SW 1271 (cell line): ENCODE measurements at regions not wholly inside any gene's neighbourhood (a gene's known extent, or its start where the extent isn't known, plus 50 kb on each side); places are given as distances from the start of the nearest gene placed in this dataset.

ENCODE experiments used
- DNase-seq, 2 experiments: peaks; one replicate each; lab custom pipeline; 2025; lab: John Stamatoyannopoulos, UW

GRCh38 chr3:59341459-59341858, 291.6 kb upstream of the CFAP20DC start:
- no peak for DNase-seq

- no peak for DNase-seq
These were observed 290.0 kb upstream of the CFAP20DC start for GRCh38 chr3:59339818-59340217.

GRCh38 chr3:59338934-59339333, 289.1 kb upstream of the CFAP20DC start:
- no peak for DNase-seq

- no peak for DNase-seq
These were observed 285.5 kb upstream of the CFAP20DC start for GRCh38 chr3:59335338-59335737.

GRCh38 chr3:59334585-59334984, 284.8 kb upstream of the CFAP20DC start:
- no peak for DNase-seq

GRCh38 chr3:59327376-59327808, 277.6 kb upstream of the CFAP20DC start:
- DNase-seq: no peak

- DNase-seq: no peak
These were observed 276.6 kb upstream of the CFAP20DC start for GRCh38 chr3:59326246-59327024.

- no peak for DNase-seq
These were observed 272.2 kb upstream of the CFAP20DC start for GRCh38 chr3:59321881-59322540.

GRCh38 chr3:59320080-59320479, 270.3 kb upstream of the CFAP20DC start:
- DNase-seq: no peak

- DNase-seq: no peak
These were observed 269.6 kb upstream of the CFAP20DC start for GRCh38 chr3:59319442-59319841.

GRCh38 chr3:59318881-59319280, 269.1 kb upstream of the CFAP20DC start:
- DNase-seq: no peak

GRCh38 chr3:59317386-59317785, 267.6 kb upstream of the CFAP20DC start:
- DNase-seq: no peak

- no peak for DNase-seq
These were observed 267.0 kb upstream of the CFAP20DC start for GRCh38 chr3:59316688-59317275.

- peak in 1 of 2 experiments; percentile 13 for DNase-seq
These were observed 263.5 kb upstream of the CFAP20DC start for GRCh38 chr3:59313365-59313764.

- DNase-seq: no peak
These were observed 261.4 kb upstream of the CFAP20DC start for GRCh38 chr3:59311231-59311630.

- DNase-seq: no peak
These were observed 260.9 kb upstream of the CFAP20DC start for GRCh38 chr3:59310736-59311135.

GRCh38 chr3:59308684-59309083, 258.9 kb upstream of the CFAP20DC start:
- no peak for DNase-seq

GRCh38 chr3:59308001-59308400, 258.2 kb upstream of the CFAP20DC start:
- DNase-seq: no peak

- no peak for DNase-seq
These were observed 256.6 kb upstream of the CFAP20DC start for GRCh38 chr3:59306436-59306835.

- no peak for DNase-seq
These were observed 254.5 kb upstream of the CFAP20DC start for GRCh38 chr3:59304296-59304695.

GRCh38 chr3:59303452-59303851, 253.6 kb upstream of the CFAP20DC start:
- no peak for DNase-seq

GRCh38 chr3:59302442-59302841, 252.6 kb upstream of the CFAP20DC start:
- no peak for DNase-seq

GRCh38 chr3:59300733-59301132, 250.9 kb upstream of the CFAP20DC start:
- no peak for DNase-seq
